SK-N-SH (cell line): ENCODE measurements at regions not wholly inside any gene's neighbourhood (a gene's known extent, or its start where the extent isn't known, plus 50 kb on each side); places are given as distances from the start of the nearest gene placed in this dataset.

ENCODE experiments used
- CTCF ChIA-PET: fragments of 300-600, 350-600 bp; formaldehyde crosslinking; extraction: SDS; loops from one replicate; lab custom pipeline; 2021; lab: Yijun Ruan, JAX
- POLR2A ChIA-PET: fragments of 350-600 bp; sonication (Branson Sonifier 250); formaldehyde crosslinking; extraction: SDS; loops from one replicate; lab custom pipeline; 2020; ENCODE audit warnings: antibody characterized with exemption, inconsistent platforms; lab: Yijun Ruan, JAX
- DNase-seq: peaks from one replicate; pipeline ENCODE4 v3.0.0; 2012
- H2AFZ ChIP-seq: fragments of 200-600 bp; sonication (generic); 2 replicates; pipeline ENCODE4 v1.8.1; 2016; ENCODE audit warnings: antibody characterized with exemption, mild to moderate bottlenecking, low read depth
- H3F3A ChIP-seq: fragments of 200-600 bp; sonication (generic); replicated peaks from 2 replicates; pipeline ENCODE3; 2016; ENCODE audit warnings: antibody characterized with exemption, mild to moderate bottlenecking; ENCODE audit not compliant: insufficient read depth
- H3K27ac ChIP-seq, 2 experiments: fragments of 200-500 bp in 1 of 2; fragments of 200-600 bp in 1 of 2; sonication (Bioruptor generic) in 1 of 2; sonication (generic), shearing (Covaris generic) in 1 of 2; 2 replicates each; pipeline versions ENCODE4 v1.5.1 to v1.6.1; 2014 to 2016; ENCODE audit warnings: low read depth in 2 of 2, inconsistent platforms in 1 of 2, low read length in 1 of 2, mild to moderate bottlenecking in 1 of 2, mixed read lengths in 1 of 2
- H3K27me3 ChIP-seq: fragments of 200-600 bp; sonication (generic), shearing (Covaris generic); 2 replicates; pipeline ENCODE4 v1.6.1; 2016; ENCODE audit warnings: mixed run types; ENCODE audit not compliant: insufficient read depth
- H3K36me3 ChIP-seq, 2 experiments: fragments of 200-500 bp in 1 of 2; fragments of 200-600 bp in 1 of 2; sonication (Bioruptor generic) in 1 of 2; sonication (generic) in 1 of 2; replicated peaks in 1 of 2; 2 replicates each; pipeline versions ENCODE3 to v1.5.1; 2014 to 2016; ENCODE audit warnings: low read length in 1 of 2, mild to moderate bottlenecking in 1 of 2; ENCODE audit not compliant: insufficient read depth in 2 of 2, control insufficient read depth in 1 of 2
- H3K4me1 ChIP-seq, 2 experiments: fragments of 200-500 bp in 1 of 2; fragments of 200-600 bp in 1 of 2; sonication (Bioruptor generic) in 1 of 2; sonication (generic), shearing (Covaris generic) in 1 of 2; 2 replicates each; pipeline versions ENCODE4 v1.5.1 to v1.6.1; 2014 to 2016; ENCODE audit warnings: low read depth in 1 of 2, low read length in 1 of 2, mixed run types in 1 of 2; ENCODE audit not compliant: insufficient read depth in 2 of 2, control insufficient read depth in 1 of 2
- H3K4me2 ChIP-seq: fragments of 200-600 bp; sonication (generic), shearing (Covaris generic); 2 replicates; pipeline ENCODE4 v1.6.1; 2017; ENCODE audit warnings: mixed run types
- H3K4me3 ChIP-seq, 2 experiments: fragments of 200-500 bp in 1 of 2; fragments of 200-600 bp in 1 of 2; sonication (Bioruptor generic) in 1 of 2; sonication (generic), shearing (Covaris generic) in 1 of 2; 2 replicates each; pipeline versions ENCODE4 v1.5.1 to v1.8.1; 2014 to 2016; ENCODE audit warnings: low read depth in 2 of 2, inconsistent platforms in 1 of 2, low read length in 1 of 2, mild to moderate bottlenecking in 1 of 2, mixed read lengths in 1 of 2, moderate library complexity in 1 of 2
- H3K79me2 ChIP-seq: fragments of 200-600 bp; sonication (generic); 2 replicates; pipeline ENCODE4 v1.8.1; 2017; ENCODE audit warnings: mild to moderate bottlenecking; ENCODE audit not compliant: insufficient read depth
- H3K9ac ChIP-seq: fragments of 200-600 bp; sonication (generic); 2 replicates; pipeline ENCODE4 v1.6.1; 2017; ENCODE audit warnings: mixed run types
- H3K9me2 ChIP-seq: fragments of 200-600 bp; sonication (generic); 2 replicates; pipeline ENCODE4 v1.6.1; 2017; ENCODE audit warnings: mixed run types
- H3K9me3 ChIP-seq: fragments of 200-600 bp; sonication (generic); 2 replicates; pipeline ENCODE4 v1.6.1; 2017; ENCODE audit warnings: mixed run types, mild to moderate bottlenecking, moderate library complexity
- H4K20me1 ChIP-seq: fragments of 200-600 bp; sonication (generic); 2 replicates; pipeline ENCODE4 v1.6.1; 2017; ENCODE audit warnings: mild to moderate bottlenecking, mixed run types; ENCODE audit not compliant: insufficient read depth
- CHD2 ChIP-seq: fragments of 150-350 bp; IDR thresholded peaks from 2 replicates; pipeline ENCODE4 v1.6.1; 2018; ENCODE audit warnings: low read length; ENCODE audit not compliant: partially characterized antibody
- ELF1 ChIP-seq: IDR thresholded peaks from 2 replicates; pipeline ENCODE4 v1.4.0; 2012
- EP300 ChIP-seq, 2 experiments: IDR thresholded peaks; 2 replicates each; pipeline versions ENCODE4 v1.4.0 to v1.6.1; 2012; ENCODE audit warnings: borderline replicate concordance in 1 of 2, low read depth in 1 of 2, low read length in 1 of 2
- FOSL2 ChIP-seq: IDR thresholded peaks from 2 replicates; pipeline ENCODE4 v1.4.0; 2012; ENCODE audit warnings: low read depth, mild to moderate bottlenecking, moderate library complexity, borderline replicate concordance
- FOXJ3 ChIP-seq: sonication (generic); formaldehyde crosslinking; IDR thresholded peaks from 2 replicates; pipeline ENCODE4 v1.5.1; 2020; ENCODE audit warnings: mild to moderate bottlenecking, missing genetic modification reagents
- FOXM1 ChIP-seq: IDR thresholded peaks from 2 replicates; pipeline ENCODE4 v1.4.0; 2012; ENCODE audit warnings: low read depth, mild to moderate bottlenecking
- GABPA ChIP-seq: IDR thresholded peaks from 2 replicates; pipeline ENCODE4 v1.4.0; 2012; ENCODE audit warnings: low read depth, mild to moderate bottlenecking
- JUND ChIP-seq: IDR thresholded peaks from 2 replicates; pipeline ENCODE4 v1.4.0; 2012
- MEF2A ChIP-seq: IDR thresholded peaks from 2 replicates; pipeline ENCODE4 v1.4.0; 2012; ENCODE audit warnings: low read depth, borderline replicate concordance
- MXI1 ChIP-seq: IDR thresholded peaks from 2 replicates; pipeline ENCODE4 v1.6.1; 2012; ENCODE audit warnings: mild to moderate bottlenecking, low read depth, low read length, improper control_type of control experiment
- NFIC ChIP-seq: IDR thresholded peaks from 2 replicates; pipeline ENCODE4 v1.4.0; 2012; ENCODE audit warnings: borderline replicate concordance
- NRF1 ChIP-seq: IDR thresholded peaks from 2 replicates; pipeline ENCODE4 v1.6.1; 2012; ENCODE audit warnings: low read depth, mild to moderate bottlenecking, low read length
- POLR2AphosphoS5 ChIP-seq: IDR thresholded peaks from 2 replicates; pipeline ENCODE4 v1.6.1; 2012; ENCODE audit warnings: low read depth, low read length
- SIN3A ChIP-seq: IDR thresholded peaks from 2 replicates; pipeline ENCODE4 v1.6.1; 2012; ENCODE audit warnings: low read depth, mild to moderate bottlenecking, low read length, moderate library complexity, borderline replicate concordance
- SMC3 ChIP-seq: IDR thresholded peaks from 2 replicates; pipeline ENCODE4 v1.6.1; 2012; ENCODE audit warnings: low read depth, low read length, improper control_type of control experiment
- TEAD4 ChIP-seq: IDR thresholded peaks from 2 replicates; pipeline ENCODE4 v1.4.0; 2012; ENCODE audit warnings: mild to moderate bottlenecking, borderline replicate concordance; ENCODE audit not compliant: insufficient read depth
- WGBS: methylation state at CpG from one replicate; pipeline ENCODE4 v1.1.6; 2017; ENCODE audit warnings: low lambda C conversion rate; 5-methylcytosine and 5-hydroxymethylcytosine counted together
- TF ChIP-seq, protein P1 (sequence below): IDR thresholded peaks from 2 replicates; pipeline ENCODE4 v1.4.0; 2012; ENCODE audit warnings: low read depth, borderline replicate concordance
- TF ChIP-seq, protein P2 (sequence below): fragments of 150-350 bp; IDR thresholded peaks from 2 replicates; pipeline ENCODE4 v1.6.1; 2016; ENCODE audit warnings: mild to moderate bottlenecking, low read depth, low read length
- TF ChIP-seq, protein P3 (sequence below): IDR thresholded peaks from 2 replicates; pipeline ENCODE4; 2012

DNA sequence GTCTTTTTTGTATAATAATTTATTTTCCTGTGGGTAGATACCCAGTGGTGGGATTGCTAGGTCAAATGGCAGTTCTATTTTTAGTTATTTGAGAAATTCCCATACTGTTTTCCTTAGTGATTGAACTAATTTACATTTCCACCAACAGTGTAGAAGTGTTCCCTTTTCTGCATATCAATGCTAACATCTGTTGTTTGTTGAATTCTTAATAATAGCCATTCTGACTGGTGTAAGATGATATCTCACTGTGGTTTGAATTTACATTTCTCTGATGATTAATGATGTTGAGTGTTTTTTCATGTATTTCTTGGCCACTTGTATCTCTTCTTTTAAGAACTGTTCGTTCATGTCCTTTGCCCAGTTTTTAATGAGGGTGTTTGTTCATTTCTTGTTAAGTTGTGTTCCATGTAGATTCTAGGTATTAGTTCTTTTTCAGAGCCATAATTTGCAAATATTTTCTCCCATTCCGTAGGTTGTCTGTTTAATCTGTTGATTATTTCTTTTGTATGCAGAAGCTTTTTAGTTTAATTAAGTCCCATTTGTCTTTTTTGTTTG lies 713.3 kb upstream of the EPHA6 start:
- TF ChIP-seq SIN3A, result no peak
- no peak for TF ChIP-seq FOSL2
- TF ChIP-seq POLR2AphosphoS5, result no peak
- no peak for TF ChIP-seq FOXM1
- TF ChIP-seq NRF1, result no peak
- TF ChIP-seq JUND, result no peak
- TF ChIP-seq FOXJ3 (CRISPR knock-in tag), result no peak
- TF ChIP-seq GABPA, result no peak
- TF ChIP-seq TEAD4, result no peak
- TF ChIP-seq MEF2A, result no peak
- TF ChIP-seq, protein P1, sequence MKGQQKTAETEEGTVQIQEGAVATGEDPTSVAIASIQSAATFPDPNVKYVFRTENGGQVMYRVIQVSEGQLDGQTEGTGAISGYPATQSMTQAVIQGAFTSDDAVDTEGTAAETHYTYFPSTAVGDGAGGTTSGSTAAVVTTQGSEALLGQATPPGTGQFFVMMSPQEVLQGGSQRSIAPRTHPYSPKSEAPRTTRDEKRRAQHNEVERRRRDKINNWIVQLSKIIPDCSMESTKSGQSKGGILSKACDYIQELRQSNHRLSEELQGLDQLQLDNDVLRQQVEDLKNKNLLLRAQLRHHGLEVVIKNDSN, result no peak
- no peak for TF ChIP-seq NFIC
- TF ChIP-seq ELF1, result no peak
- no peak for TF ChIP-seq SMC3
- TF ChIP-seq, protein P2, sequence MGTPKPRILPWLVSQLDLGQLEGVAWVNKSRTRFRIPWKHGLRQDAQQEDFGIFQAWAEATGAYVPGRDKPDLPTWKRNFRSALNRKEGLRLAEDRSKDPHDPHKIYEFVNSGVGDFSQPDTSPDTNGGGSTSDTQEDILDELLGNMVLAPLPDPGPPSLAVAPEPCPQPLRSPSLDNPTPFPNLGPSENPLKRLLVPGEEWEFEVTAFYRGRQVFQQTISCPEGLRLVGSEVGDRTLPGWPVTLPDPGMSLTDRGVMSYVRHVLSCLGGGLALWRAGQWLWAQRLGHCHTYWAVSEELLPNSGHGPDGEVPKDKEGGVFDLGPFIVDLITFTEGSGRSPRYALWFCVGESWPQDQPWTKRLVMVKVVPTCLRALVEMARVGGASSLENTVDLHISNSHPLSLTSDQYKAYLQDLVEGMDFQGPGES, result no peak
- TF ChIP-seq EP300 (IDR thresholded peaks at IDR 0.05; ENCODE audit: borderline replicate concordance in 1 of 2, low read depth in 1 of 2, low read length in 1 of 2), result no peak
- TF ChIP-seq, protein P3, sequence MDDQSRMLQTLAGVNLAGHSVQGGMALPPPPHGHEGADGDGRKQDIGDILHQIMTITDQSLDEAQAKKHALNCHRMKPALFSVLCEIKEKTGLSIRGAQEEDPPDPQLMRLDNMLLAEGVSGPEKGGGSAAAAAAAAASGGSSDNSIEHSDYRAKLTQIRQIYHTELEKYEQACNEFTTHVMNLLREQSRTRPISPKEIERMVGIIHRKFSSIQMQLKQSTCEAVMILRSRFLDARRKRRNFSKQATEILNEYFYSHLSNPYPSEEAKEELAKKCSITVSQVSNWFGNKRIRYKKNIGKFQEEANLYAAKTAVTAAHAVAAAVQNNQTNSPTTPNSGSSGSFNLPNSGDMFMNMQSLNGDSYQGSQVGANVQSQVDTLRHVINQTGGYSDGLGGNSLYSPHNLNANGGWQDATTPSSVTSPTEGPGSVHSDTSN, result no peak
- TF ChIP-seq CHD2, result no peak
- no peak for TF ChIP-seq MXI1
- Histone ChIP-seq H3K9me2 (no peaks in the 10 kb centered on the region), H3K79me2 (no peaks in the 10 kb centered on the region), H3K9me3 (no peaks in the 10 kb centered on the region), H3K9ac (no peak overlapping the region), H3K27me3 (no peaks in the 10 kb centered on the region), H4K20me1 (no peaks in the 10 kb centered on the region), H3K27ac (no peak overlapping the region), H3K4me1 (no peaks in the 10 kb centered on the region), H3K36me3 (no peaks in the 10 kb centered on the region), H2AFZ (no peak overlapping the region), H3F3A (no peaks in the 10 kb centered on the region), H3K4me3 (no peak overlapping the region), H3K4me2 (no peak overlapping the region)
- CTCF ChIA-PET, result no interaction called here
- DNase-seq, result no peak
- 1% methylated on average over 2 of the region's 2 CpGs for WGBS
- POLR2A ChIA-PET, result no interaction called here
